NT2/D1 (cell line): ENCODE measurements at regions not wholly inside any gene's neighbourhood (a gene's known extent, or its start where the extent isn't known, plus 50 kb on each side); places are given as distances from the start of the nearest gene placed in this dataset.

Source experiments
- SUZ12 ChIP-seq: IDR thresholded peaks from 2 replicates; pipeline ENCODE4 v1.6.1; 2011; ENCODE audit not compliant: insufficient read length, insufficient read depth; ENCODE audit errors: extremely low read depth
- ZNF274 ChIP-seq: IDR thresholded peaks from 2 replicates; pipeline ENCODE4 v1.6.1; 2011; ENCODE audit warnings: mild to moderate bottlenecking, low read depth, low read length

DNA sequence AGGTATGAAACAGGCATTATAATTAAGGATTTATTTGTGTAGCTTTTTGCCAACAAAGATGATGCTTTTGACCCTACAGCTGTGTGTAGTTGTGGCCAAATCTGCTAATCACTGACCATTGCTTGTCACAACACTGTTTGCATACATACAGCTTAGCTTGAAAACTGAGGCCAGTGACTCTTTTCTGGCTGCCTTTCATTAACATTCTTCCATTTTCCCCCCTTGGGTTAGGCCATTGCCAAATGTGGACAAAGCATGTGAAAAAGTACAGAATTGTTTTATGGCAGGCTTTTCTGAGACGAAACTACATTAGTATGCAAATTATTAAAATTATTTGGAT is 263.3 kb downstream of the SLC16A7 start:
- no peak for TF ChIP-seq ZNF274
- TF ChIP-seq SUZ12 = no peak
